ENCODE measurements at regions not wholly inside any gene's neighbourhood (a gene's known extent, or its start where the extent isn't known, plus 50 kb on each side); places are given as distances from the start of the nearest gene placed in this dataset.

DNA sequence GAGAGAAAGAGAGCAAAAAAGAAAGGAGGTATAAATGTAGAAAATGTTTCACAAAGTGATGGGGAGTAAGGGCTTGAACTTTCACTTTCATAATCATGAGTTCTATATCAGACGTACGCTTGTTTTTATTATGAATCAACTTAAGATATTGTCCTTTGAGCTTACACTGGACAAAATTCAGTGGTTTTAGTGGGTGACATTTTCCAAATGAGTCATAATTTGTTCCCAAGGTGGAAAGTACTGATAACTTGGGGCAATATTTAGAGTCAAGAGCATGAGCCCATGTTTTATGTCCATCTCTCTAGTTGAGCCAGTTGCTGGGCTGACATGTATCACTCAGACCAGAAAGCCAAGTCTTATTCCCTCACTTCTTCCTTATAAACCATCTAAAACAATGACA is 161.6 kb downstream of the CHRM3 start:
- TF ChIP-seq, protein P1, sequence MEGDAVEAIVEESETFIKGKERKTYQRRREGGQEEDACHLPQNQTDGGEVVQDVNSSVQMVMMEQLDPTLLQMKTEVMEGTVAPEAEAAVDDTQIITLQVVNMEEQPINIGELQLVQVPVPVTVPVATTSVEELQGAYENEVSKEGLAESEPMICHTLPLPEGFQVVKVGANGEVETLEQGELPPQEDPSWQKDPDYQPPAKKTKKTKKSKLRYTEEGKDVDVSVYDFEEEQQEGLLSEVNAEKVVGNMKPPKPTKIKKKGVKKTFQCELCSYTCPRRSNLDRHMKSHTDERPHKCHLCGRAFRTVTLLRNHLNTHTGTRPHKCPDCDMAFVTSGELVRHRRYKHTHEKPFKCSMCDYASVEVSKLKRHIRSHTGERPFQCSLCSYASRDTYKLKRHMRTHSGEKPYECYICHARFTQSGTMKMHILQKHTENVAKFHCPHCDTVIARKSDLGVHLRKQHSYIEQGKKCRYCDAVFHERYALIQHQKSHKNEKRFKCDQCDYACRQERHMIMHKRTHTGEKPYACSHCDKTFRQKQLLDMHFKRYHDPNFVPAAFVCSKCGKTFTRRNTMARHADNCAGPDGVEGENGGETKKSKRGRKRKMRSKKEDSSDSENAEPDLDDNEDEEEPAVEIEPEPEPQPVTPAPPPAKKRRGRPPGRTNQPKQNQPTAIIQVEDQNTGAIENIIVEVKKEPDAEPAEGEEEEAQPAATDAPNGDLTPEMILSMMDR (IDR thresholded peaks at IDR 0.05; ENCODE audit: low read depth, low read length), result no peak
- TF ChIP-seq POLR2A (IDR thresholded peaks at IDR 0.05; ENCODE audit: extremely low read depth, insufficient read length), result no peak
- TF ChIP-seq, protein P2, sequence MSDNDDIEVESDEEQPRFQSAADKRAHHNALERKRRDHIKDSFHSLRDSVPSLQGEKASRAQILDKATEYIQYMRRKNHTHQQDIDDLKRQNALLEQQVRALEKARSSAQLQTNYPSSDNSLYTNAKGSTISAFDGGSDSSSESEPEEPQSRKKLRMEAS (IDR thresholded peaks at IDR 0.05; ENCODE audit: low read depth, low read length), result no peak
